Pancreas (tissue), 10 donors: ENCODE measurements at regions not wholly inside any gene's neighbourhood (a gene's known extent, or its start where the extent isn't known, plus 50 kb on each side); places are given as distances from the start of the nearest gene placed in this dataset.

ENCODE experiments used
- ATAC-seq, 4 donors: fragments of 200-7000 bp; cut with Tn5 transposase; one replicate each; pipeline versions ENCODE4 v1.8.0 to v1.9.1; 2020; ENCODE audit warnings: mild to moderate bottlenecking in 4 of 4, moderate library complexity in 4 of 4
- DNase-seq, 6 donors: peaks; one replicate each; pipeline ENCODE4 v3.0.0-alpha.2; 2020
- FAIRE-seq: peaks from 2 replicates; lab custom pipeline; 2012; peaks lifted over from hg19 to GRCh38; lab: Jason Lieb, UNC
- H3K27ac ChIP-seq, 4 donors: fragments of 200-600 bp; sonication (generic); 1 replicate in 3 of 4; 2 replicates in 1 of 4; pipeline versions ENCODE4 v1.5.0 to v1.8.0; 2020
- H3K27me3 ChIP-seq, 4 donors: fragments of 200-600 bp; one replicate each; pipeline ENCODE4 v1.8.0; 2021
- H3K36me3 ChIP-seq, 3 donors: fragments of 200-600 bp; sonication (generic) in 1 of 3; one replicate each; pipeline versions ENCODE4 v1.5.0 to v1.8.0; 2020 to 2021
- H3K4me1 ChIP-seq, 3 donors: fragments of 200-600 bp; one replicate each; pipeline ENCODE4 v1.8.0; 2021
- H3K4me3 ChIP-seq, 4 donors: fragments of 200-600 bp; sonication (generic) in 2 of 4; one replicate each; pipeline versions ENCODE4 v1.5.0 to v1.8.0; 2020 to 2021
- H3K9me3 ChIP-seq, 4 donors: fragments of 200-600 bp; one replicate each; pipeline ENCODE4 v1.8.0; 2021
- WGBS, 2 donors: extraction: QIAGEN DNeasy Blood & Tissue Kit; methylation state at CpG; one replicate each; pipeline ENCODE4 v1.1.7; 2013; 5-methylcytosine and 5-hydroxymethylcytosine counted together
- intact Hi-C, 3 donors: fragments of 100-400 bp; cut with DNase I; formaldehyde crosslinking; loops; one replicate each; pipeline versions ENCODE4 v1.11.1 to v1.14.2; 2022
- TF ChIP-seq, protein P1 (sequence below), 4 donors: fragments of 200-600 bp; sonication (generic) in 3 of 4; IDR thresholded peaks; one replicate each; pipeline versions ENCODE4 v1.5.0 to v1.8.0; 2021; ENCODE audit warnings: antibody characterized with exemption in 4 of 4
- donor health status: healthy with polysubstance abuse.
- donor health status: DM: no; HTN: no; CAD: no; lungs with moderate emphysema.
- donor health status: DM: no; HTN: no; CAD: no.
- donor health status: control.
- donor health status: control.
- donor health status: Bipolar disorder and iron deficiency.
- donor health status: DM: yes; HTN: yes; CAD: no.
- donor health status: DM: no; HTN: no; CAD: no.
- donor health status: DM: no; HTN: no; CAD: no.
- donor health status: DM: yes; HTN: yes; CAD: no.

DNA sequence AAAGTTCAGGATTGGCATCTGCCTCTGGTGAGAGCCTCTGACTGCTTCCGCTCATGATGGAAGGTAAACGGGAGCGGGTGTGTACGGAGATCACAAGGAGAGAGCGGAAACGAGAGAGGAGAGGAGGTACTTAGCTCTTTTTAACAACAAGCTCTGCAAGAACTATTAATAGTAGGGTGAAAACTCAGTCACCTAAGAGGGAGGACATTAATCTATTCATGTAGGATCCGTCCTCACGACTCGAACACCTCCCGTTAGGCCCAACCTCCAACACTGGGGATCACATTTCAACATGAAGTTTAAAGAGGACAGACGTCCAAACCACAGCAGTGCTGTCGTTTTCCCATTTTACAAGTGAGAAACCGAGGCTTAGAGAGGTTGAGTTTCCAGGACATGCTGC, 173.7 kb downstream of the SLC28A3 start:
- TF ChIP-seq, protein P1, sequence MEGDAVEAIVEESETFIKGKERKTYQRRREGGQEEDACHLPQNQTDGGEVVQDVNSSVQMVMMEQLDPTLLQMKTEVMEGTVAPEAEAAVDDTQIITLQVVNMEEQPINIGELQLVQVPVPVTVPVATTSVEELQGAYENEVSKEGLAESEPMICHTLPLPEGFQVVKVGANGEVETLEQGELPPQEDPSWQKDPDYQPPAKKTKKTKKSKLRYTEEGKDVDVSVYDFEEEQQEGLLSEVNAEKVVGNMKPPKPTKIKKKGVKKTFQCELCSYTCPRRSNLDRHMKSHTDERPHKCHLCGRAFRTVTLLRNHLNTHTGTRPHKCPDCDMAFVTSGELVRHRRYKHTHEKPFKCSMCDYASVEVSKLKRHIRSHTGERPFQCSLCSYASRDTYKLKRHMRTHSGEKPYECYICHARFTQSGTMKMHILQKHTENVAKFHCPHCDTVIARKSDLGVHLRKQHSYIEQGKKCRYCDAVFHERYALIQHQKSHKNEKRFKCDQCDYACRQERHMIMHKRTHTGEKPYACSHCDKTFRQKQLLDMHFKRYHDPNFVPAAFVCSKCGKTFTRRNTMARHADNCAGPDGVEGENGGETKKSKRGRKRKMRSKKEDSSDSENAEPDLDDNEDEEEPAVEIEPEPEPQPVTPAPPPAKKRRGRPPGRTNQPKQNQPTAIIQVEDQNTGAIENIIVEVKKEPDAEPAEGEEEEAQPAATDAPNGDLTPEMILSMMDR (IDR thresholded peaks at IDR 0.05): no peak
- DNase-seq: no peak

DNA sequence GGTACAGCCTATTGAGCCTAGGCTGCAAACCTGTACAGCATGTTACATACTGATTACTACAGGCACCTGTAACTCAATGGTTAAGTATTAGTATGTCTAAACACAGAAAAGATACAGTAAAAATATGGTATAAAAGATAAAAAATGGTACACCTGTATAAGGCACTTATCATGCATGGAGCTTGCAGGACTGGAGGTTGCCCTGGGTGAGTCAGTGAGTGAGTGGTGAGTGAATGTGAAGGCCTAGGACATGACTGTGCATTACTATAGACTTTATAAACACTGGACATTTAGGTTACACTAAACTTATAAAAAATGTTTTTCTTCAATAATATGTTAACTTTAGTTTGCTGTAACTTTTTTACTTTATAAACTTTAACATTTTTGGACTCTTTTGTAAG, 171.3 kb downstream of the SLC28A3 start:
- no peak for ATAC-seq
- no peak for FAIRE-seq

More for the DNA sequence above, 173.7 kb downstream of the SLC28A3 start:
- Histone ChIP-seq H3K9me3 (no peaks in the 10 kb centered on the region), H3K4me3 (no peak overlapping the region), H3K27ac (no peak overlapping the region), H3K36me3 (no peaks in the 10 kb centered on the region), H3K27me3 (no peaks in the 10 kb centered on the region), H3K4me1 (no peaks in the 10 kb centered on the region)
- FAIRE-seq (no peak), ATAC-seq (no peak)
- 52 to 62% methylated on average over 13 of the region's 13 CpGs for WGBS, 2 donors
- intact Hi-C loops: no loop called here

DNA sequence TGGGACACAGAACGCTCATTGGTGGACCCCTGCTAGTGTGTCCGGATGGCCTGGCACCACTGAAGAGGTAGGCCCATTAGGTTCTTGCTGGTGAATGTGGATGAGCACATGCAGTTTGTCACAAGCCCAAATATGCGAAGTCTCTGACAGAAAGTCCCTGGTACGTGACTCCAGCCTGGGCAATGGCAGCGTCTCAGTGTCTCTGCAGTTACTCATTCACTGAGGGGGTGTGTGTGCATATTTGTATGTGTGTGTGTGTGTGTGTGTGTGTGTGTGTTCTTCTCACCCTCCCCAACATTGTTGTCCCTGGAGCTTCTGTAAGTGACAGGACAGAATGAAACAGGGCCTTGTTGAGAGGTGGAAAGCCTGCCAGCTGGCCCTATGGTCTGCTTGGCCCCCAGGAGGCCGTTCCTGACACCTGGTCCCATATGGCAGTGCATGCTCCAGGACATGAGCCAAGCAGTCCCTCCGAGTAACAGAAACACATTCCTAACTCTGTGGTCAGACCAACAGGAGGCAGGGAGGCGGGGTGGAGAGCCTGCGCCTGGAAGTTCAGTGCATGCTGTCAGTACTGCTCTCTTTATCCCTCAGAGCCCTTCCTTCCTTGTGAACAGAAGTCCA, 169.9 kb downstream of the SLC28A3 start:
- peak; percentile 56 to 81 (median 77) for DNase-seq
- ATAC-seq: peak; percentile 89 to 95 (median 90)
- TF ChIP-seq, protein P1 (IDR thresholded peaks at IDR 0.05): no peak
- Histone ChIP-seq H3K9me3 (no peaks in the 10 kb centered on the region), H3K27me3 (no peaks in the 10 kb centered on the region), H3K36me3 (no peaks in the 10 kb centered on the region), H3K4me3 (no peak overlapping the region), H3K4me1 (no peaks in the 10 kb centered on the region), H3K27ac (peak overlapping the region; percentile 45 to 68 (median 60))
- WGBS, 2 donors: 52 to 53% methylated on average over 9 of the region's 9 CpGs
- no peak for FAIRE-seq
- intact Hi-C loops: loop anchor here in 2 of 3 donors (5.0 to 10.0 kb wide), 2 partner anchors 233 to 236 kb away; no protein-coding TSS in a partner anchor

More for the DNA sequence above, 171.3 kb downstream of the SLC28A3 start:
- H3K36me3 ChIP-seq: no peaks in the 10 kb centered on the region
- intact Hi-C loops: no loop called here
- no peaks in the 10 kb centered on the region for H3K4me1 ChIP-seq
- TF ChIP-seq, protein P1 (IDR thresholded peaks at IDR 0.05): no peak
- no peak overlapping the region for H3K27ac ChIP-seq
- no peaks in the 10 kb centered on the region for H3K9me3 ChIP-seq
- no peak overlapping the region for H3K4me3 ChIP-seq
- no peak for DNase-seq
- no peaks in the 10 kb centered on the region for H3K27me3 ChIP-seq

DNA sequence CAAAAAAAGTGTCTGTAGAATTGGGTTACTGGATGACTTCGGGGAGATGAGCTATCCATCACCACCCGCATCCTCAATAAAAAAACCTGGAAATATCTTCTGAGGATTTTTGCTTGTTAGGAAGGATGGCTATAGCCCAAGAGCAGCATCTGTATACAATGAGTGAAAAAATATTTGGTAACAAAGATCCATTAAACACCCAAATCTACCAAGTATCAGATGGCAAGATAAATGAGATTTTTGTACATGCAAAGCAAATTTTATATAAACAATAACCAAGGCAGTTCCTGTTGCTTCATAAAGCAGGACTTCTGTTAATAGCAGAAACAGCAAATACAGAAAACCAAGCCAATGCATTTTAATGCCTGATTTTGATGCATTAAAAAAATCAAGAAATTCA, 166.6 kb downstream of the SLC28A3 start:
- no peak overlapping the region for H3K4me3 ChIP-seq
- TF ChIP-seq, protein P1 (IDR thresholded peaks at IDR 0.05): no peak
- DNase-seq (no peak), ATAC-seq (no peak), FAIRE-seq (no peak)
- H3K27me3 ChIP-seq: no peaks in the 10 kb centered on the region
- 74 to 81% methylated on average over 2 of the region's 2 CpGs for WGBS, 2 donors
- no peak overlapping the region for H3K27ac ChIP-seq
- no peaks in the 10 kb centered on the region for H3K36me3 ChIP-seq
- H3K4me1 ChIP-seq: no peaks in the 10 kb centered on the region
- H3K9me3 ChIP-seq: no peaks in the 10 kb centered on the region
- intact Hi-C loops: loop anchor here in 2 of 3 donors (5.0 to 10.0 kb wide), 2 partner anchors 237 to 239 kb away; no protein-coding TSS in a partner anchor

DNA sequence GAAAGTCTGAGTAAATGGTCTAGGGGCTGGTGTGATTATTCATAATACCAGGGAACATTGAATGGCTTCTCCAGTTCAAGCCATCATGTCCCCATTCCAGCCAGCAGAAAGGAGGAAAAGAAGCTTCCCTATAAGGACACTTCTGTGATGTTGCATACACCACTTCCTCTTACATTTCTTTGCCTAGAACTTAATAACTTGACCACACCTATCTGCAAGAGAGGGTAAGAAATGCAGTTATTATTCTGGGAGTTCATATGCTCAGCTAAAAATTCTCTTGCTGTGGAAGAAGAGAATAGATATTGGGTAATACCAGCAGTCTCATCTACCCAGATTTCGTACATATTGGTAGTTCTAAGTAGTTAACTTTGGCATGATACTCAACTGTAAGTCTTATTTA, 166.1 kb downstream of the SLC28A3 start:
- DNase-seq: no peak
- H3K9me3 ChIP-seq: no peaks in the 10 kb centered on the region
- no peak overlapping the region for H3K27ac ChIP-seq
- H3K36me3 ChIP-seq: no peaks in the 10 kb centered on the region
- WGBS, 2 donors: 57 to 69% methylated on average over 1 of the region's 1 CpG
- H3K27me3 ChIP-seq: no peaks in the 10 kb centered on the region
- ATAC-seq: no peak
- no peak for FAIRE-seq
- TF ChIP-seq, protein P1 (IDR thresholded peaks at IDR 0.05): no peak
- intact Hi-C loops: loop anchor here in 2 of 3 donors (5.0 to 10.0 kb wide), 2 partner anchors 237 to 240 kb away; no protein-coding TSS in a partner anchor
- no peak overlapping the region for H3K4me3 ChIP-seq
- H3K4me1 ChIP-seq: no peaks in the 10 kb centered on the region
